Hematopoietic multipotent progenitor cell treated with erythropoietin and hydrocortisone succinate and interleukin-3 and kit ligand, for 17 days (in vitro differentiated cells): ENCODE measurements at regions not wholly inside any gene's neighbourhood (a gene's known extent, or its start where the extent isn't known, plus 50 kb on each side); places are given as distances from the start of the nearest gene placed in this dataset.
"Not testable (repeated sequence)": the region's sequence is repeated elsewhere in the genome, so short reads cannot be mapped to it uniquely, and the experiment has no call there.

Source experiments
- DNase-seq: peaks from one replicate; pipeline ENCODE4 v3.0.0-alpha.2; 2015; ENCODE audit warnings: low spot score

DNA sequence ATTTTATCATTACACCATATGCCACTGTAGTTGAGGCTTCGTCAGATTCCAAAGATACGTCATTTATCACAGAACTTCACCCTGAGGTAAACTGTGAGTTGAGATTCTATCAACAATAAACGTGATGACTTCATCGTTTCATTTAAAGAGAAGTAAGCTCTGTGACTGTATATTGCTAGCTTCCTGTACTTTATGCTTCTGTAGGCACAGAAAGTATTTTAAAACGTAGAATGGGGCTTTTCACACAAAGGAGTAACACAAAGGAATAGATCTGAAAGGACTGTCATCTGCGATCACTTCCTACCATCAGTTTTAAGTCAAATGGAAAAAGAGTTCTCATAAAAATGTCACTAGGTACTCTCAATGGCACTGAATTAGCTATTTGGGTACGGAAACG is 234.4 kb upstream of the MCHR2 start:
- DNase-seq, result no peak

DNA sequence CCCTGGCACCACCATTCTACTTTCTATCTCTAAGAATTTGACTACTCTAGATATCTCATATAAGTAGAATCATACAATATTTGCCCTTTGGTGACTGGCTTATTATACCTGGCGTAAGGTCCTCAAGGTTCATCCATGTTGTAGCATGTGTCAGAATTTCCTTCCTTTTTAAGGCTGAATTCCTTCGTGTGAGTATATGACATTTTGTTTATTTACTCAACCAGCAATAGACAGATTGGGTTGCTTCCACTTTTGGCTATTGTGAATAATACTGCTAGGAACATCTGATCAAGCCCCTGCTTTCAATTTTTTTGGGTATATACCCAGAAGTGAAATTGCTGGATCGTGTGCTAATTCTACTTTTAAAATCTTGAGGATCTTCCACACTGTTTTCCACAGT is 232.8 kb upstream of the MCHR2 start:
- DNase-seq, result no peak

DNA sequence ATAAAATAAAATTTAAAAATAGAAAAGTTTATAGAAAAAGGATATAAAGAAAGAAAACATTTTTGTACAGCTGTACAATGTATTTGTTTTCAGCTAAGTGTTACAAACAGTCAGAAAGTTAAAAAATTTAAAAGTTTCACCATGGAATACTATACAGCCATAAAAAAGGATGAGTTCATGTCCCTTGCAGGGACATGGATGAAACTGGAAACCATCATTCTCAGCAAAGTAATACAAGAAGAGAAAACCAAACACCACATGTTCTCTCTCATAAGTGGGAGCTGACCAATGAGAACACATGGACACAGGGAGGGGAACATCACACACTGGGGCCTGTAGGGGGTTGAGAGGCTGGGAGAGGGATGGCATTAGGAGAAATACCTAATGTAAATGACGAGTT is 229.9 kb upstream of the MCHR2 start:
- DNase-seq, result not testable (repeated sequence)

DNA sequence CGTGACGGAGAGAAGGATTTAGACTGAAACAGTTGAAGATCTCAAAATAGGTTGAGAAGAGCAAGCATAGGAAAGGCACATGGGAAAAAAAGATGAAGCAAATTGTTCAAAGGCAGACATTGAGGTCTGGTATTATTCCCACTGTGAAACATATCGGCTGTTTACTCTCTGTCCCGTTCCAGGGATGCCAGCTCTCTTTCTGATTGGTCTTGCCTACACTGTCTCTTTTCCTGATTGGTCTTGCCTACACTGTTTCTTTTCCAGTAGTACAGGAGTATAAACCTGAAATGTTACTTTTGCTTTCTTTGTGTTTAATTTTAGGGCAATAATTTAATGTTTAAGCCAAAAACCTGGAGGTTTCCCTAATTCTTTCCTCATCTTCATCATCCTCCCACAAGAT is 226.5 kb upstream of the MCHR2 start:
- DNase-seq, result no peak

DNA sequence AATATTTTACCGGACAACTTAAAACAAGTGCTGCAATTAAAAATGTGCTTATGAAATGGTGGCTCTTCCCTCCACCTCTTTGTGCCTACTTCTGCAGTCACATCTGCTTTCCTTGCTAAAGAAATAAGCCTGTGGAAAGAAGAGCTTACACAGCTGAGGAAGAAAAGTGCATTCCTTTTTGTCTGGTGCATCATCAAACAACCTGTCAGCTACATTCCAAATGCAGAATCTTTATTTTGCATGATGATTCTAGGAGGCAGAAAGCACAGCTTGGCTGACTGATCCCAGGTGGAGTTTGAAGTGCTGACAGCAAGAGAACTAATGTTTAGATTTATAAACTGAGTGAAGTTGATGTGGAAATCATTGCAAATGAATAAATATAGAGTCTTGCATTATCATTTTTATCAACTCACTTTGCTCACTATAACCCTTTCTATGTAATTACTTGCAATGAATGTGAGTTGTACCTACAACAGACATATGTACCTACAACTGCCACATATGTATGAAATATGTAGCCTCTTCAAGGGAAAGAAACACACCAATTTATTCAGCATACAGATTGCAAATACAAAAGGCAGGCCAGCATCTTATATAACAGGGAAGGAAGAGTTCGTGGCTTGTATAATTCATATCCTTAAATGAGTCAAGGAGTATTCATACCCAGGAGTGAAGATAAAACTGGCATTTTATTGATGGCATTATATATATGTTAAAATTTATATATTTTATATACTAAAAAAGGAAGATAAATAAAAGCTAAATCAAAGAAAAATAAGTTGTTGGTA is 223.4 kb upstream of the MCHR2 start:
- no peak for DNase-seq

DNA sequence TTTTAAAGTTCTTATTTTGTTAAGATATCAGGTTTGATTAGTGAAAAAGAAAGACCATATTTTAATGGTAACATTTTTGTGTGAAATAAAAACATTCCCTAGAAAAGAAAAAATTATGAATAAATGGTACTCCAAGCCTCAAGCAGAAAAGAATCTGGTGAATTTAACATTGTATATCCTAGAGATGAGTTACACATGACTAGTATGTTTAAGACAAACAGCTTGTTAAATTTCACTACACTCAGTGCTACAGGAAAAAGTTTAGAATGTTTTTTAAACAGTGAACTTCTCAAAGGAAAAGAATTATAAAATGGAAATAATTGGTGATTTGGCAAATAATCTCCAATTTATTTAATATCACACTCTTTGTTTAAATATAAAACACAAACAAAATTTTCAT is 222.7 kb upstream of the MCHR2 start:
- no peak for DNase-seq

DNA sequence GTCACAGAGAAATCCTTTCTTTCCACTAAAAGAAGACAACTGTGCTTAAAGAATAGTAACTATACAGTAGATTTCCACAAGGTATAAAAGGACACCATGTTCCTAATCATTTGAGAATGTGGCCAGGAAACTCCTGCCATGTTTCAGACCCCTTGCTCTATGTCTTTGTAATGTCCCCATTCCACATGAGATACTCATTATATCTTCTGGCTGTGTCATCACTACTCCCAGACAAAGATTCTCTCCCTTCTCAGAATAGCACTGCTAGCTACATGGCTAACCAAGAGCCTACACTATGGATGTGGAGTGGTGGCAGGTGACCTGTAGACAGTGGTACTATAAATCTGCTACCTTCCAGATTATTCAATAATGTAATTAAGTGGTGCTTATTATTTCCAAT is 218.1 kb upstream of the MCHR2 start:
- no peak for DNase-seq

DNA sequence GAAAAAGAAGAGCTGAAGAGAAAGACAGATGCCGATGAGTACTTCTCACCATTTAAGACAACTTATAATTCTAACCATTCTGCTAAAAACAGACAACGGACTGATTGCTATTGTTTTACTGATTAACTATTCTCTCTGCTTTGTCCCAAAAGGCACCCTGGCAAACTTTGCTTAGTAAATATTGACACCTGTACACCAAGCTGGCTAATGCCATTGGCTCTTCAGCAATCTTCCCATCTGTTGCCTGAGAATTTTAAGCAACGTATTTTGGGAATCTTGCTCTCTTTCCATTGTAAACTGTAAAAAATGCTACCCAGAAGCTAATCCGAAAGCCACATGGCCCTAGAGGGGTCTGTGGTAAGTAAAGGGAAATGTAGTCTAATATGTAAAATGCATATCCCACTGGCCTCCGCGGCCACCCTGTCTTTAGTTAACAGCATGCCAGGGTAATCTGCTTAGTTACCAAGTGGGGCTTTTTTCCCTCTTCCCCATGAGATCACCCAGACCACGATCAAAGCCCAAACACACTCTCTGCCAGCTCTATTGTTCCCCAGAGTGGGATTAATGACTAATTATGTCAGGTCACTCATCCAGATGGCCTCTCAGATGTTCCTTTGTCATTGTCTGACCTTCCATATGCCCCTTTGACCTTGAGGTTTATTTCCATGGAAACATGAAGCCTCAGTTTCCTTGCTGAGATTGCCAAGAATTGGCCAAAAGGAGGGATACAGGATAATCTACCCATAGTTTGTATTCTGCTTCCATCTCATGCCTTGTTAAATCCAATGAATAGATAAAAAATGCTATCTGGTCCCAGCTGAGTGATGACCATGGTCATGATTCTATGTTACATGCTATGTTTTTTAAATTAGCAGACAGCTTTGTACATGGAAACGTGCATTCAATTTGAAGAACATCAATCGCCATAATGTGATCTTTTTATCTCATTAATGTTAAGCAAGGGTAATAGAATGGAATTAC is 216.4 kb upstream of the MCHR2 start:
- no peak for DNase-seq

DNA sequence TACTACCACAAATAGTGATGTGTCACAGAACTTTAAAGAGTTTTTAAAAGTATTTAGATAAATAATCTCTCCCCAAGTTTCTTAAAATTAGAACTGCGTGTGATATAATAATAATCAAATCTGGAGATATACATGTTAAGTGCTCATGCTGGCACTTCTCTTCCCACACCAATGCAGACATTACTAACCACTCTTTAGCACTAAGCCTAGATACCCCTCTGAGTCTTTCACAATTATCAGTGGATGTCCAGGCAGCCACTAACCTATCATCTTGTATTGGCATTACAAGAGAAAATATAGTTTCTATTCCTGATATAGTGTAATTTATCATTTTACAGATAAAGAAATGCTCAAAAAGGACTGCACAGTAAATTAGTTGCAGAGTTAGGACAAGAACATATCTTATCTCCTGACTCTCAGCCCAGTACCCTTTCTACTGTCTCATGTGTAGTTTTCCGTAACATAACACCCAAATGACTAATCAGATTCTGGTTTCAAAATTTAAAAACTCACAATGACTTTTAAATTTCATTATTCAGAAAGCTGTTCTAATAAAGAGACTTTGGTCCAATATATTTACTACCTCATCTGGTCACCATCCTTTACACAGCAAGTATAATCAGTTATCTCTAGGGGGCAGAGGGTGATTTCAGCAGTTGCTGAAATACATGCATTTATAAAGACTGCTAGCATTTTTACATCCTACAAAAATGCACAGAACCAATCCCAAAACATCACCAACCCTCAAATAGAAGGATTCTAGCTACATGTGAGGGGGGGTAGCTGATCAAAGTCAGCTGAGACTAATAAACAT is 215.5 kb upstream of the MCHR2 start:
- DNase-seq, result no peak

DNA sequence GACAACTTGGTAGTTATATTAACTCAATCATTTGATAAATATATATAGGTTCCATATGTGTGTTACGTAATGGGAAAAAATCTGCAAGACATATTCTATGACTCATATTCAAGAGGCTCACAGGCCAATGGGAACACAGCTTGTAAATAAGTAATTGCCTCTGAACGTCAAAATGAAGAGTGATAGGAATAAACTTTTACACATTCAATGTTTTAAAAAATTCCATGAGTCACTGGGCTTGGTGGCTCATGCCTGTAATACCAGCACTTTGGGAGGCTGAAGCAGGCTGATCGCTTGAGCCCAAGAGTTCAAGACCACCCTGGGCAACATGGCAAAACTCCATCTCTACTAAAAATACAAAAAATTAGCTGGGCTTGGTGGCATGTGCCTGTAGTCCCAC is 209.4 kb upstream of the MCHR2 start:
- no peak for DNase-seq

DNA sequence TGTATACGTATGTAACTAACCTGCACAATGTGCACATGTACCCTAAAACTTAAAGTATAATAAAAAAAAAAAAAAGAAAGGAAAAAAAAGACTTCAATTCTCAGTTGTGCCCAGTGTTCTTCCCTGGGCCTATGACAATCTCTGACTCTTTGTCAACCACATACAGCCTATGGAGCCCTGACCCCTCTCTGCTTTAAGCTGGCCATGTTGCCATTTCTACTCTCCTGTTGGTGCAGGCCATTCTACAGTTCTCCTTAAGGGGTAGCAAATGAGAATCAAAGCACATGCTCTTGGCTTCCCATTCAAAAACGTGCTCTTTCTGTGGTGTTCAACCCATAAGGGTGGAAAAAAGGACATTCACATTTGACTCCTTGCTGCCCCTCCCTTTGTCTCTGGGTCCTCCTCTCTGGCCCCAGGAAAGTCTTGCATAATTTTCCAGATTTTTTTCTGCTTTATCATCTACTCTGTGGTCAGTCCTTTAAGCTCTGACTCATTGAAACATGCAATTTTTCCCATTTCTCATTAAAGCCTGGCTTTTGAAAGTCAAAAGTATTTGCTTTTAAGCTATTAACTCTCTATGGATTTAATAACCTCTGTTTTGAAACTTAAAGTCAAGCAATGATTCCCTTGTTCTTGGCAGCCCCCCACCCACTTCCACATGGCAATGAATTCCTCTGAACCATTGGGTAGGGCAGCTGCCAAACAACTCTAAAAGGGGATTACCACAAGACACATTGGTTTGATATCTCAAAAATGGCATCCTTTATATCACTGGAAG is 208.6 kb upstream of the MCHR2 start:
- DNase-seq, result no peak

DNA sequence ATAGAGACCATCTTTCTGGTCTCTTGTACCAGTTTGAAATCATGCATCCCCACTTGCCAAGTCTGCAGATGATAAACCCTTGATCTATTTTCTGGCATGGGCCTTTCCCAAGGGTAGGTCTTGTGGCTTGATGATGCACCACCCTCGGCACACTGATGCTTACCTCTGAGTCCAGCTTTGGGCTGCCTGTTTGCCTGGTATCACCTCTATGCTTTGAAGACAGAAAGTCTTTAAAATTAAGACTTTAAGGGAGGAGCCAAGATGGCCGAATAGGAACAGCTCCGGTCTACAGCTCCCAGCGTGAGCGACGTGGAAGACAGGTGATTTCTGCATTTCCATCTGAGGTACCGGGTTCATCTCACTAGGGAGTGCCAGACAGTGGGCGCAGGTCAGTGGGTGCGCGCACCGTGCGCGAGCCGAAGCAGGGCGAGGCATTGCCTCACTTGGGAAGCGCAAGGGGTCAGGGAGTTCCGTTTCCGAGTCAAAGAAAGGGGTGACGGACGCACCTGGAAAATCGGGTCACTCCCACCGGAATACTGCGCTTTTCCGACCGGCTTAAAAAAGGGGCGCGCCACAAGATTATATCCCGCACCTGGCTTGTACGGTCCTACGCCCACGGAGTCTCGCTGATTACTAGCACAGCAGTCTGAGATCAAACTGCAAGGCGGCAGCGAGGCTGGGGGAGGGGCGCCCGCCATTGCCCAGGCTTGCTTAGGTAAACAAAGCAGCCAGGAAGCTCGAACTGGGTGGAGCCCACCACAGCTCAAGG is 202.4 kb upstream of the MCHR2 start:
- not testable (repeated sequence) for DNase-seq

DNA sequence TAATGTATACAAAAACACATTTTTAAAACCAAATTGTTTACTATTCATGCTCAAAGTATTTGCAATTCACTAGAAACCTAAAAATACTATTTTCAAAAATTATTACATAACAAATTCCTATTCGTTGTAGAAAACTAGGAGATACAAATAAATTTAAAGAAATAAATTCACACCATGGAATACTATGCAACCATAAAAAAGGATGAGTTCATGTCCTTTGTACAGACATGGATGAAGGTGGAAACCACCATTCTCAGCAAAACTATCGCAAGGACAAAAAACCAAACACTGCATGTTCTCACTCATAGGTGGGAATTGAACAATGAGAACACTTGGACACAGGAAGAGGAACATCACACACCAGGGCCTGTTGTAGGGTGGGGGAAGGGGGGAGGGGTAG is 201.2 kb upstream of the MCHR2 start:
- not testable (repeated sequence) for DNase-seq

DNA sequence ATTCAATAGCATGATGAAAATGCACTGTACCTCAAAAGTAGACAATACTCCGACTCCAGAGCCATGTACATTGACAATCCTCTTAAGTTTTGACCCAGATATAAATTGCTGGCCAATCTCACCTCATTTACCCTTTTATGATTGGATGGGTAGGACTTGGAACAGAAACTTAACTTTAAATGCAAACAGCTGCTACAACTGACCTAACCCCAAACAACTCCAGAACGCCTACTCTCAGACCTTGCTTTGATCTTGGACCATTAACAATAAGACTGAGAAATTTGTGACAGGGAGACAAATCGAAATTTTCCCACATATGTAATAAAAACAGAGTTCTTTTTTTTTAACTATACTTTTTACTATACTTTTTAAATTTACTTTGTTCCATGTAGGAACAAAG is 200.5 kb upstream of the MCHR2 start:
- no peak for DNase-seq

DNA sequence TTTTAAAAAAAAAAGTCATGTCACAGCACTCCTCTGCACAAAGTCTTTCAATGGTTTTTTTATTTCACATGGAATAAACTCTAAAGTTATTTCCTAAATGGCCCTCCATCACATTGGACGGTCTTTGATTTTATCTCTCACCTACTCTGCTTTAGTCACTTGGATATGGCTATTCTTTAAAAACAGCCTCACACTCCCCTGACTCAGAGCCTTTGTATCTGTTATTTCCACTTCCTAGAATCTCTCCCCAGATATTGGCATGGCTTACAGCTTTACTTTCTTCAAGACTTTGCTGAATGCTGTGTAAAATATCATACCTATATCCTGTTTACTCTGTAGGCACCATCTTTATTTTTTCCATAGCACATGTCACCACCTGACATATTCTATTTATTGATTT is 194.7 kb upstream of the MCHR2 start:
- no peak for DNase-seq

DNA sequence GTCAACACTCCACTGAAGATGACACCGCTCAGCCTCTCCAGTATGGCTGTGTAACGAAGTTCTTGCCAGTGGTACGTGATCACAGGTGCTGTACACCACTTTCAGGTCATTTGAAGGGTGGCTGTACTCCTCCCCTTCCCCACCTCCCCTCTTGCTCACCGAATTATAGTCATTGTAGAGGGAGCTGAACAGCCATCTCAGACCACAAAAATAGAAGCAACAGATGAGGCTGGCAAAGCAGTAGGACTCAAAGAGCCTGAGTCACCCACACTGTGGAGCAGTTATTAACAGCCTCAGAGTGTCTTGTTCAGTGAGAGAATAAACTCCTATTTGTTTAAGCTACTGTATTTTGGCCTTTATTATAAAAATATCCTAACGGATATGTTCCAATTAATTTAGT is 192.5 kb upstream of the MCHR2 start:
- DNase-seq, result no peak

DNA sequence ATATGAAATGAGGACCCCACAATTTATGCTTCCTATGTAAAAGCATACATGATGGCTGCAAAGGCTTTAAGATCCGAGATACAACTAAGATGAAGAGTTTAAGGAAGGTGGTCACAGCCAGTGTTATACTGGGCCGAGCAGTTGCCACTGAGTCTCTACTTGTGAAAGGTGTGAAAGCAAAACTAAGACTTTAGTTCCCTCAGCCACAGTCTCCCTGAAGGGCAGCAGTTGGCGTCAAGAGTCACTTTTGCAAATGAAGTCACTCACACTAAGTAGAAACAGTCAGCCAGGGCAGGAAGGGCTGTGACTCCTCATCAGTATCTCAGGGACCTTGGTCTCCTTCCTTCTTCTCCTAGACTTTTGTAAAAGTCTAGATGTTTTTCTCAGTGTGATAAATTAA is 191.6 kb upstream of the MCHR2 start:
- DNase-seq, result no peak

DNA sequence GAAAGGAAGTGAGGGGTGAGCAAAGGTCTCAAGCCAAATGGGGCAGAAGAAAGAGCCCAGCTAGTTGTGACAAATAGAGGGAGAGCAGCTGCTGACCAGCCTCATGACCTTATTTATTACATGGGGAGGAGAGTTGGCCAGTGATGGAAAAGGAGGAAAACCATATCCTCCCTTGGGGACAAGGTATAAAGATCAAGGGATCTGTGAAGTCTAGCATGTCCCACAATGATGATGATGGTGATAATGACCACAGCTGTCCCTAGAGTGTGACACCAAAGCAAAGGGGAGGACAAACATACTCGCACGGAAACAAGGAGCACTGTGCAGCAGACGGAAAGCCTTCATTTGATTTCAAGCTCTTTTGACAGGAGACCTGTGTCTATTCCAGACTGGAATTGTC is 190.4 kb upstream of the MCHR2 start:
- DNase-seq, result no peak

DNA sequence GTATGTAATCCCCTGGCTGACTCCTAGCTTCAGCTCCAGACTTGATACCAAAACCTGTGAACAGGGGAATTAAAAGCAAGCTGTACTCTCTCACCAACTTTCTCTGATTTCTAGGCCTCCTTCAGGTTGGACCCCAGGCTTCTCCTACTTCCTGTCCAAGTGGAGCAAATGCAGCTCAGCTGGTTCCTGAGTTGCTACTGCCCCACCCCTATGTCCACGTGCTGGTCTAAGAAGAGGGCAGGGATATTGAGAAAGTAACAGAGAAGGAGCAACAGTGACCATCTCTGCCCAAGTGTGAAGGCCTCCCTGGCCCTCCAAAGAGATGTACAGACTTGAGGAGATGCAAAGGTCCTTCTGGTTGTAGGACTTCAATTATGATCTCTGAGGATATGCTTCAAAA is 188.3 kb upstream of the MCHR2 start:
- DNase-seq, result no peak

DNA sequence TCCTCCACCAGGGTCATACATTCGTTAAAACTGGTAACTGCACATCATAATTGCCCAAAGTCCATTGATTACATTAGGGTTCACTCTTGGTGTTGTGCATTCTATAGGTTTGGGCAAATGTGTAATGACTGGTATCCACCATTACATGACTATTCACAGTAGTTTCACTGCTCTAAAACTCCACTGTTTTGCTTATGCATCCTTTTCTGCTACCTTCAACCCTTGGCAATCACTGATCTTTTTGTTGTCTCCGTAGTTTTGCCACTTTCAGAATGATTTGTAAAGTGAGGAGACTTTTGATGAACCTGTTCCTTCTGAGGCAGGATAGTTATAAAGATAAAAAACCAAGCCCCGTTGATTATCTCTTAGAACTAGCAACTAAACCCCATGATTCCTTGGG is 187.3 kb upstream of the MCHR2 start:
- DNase-seq, result no peak

DNA sequence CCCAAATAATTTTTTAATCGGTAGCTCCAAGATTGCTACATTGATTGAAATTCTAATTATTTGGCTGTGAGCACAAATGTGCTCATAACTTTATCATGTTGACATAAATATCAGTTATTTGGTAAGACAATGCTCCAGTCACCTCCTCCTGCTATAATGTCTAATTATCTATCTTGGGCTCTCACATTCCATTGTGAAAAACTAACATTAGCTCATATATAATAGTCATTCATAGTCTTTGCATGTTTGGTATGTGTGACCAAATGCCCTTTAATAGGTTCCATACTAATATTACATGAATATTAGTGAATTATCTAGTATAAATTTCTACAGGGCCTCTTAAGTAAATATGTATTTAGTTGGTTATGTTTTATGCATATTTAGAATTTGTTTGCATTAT is 185.6 kb upstream of the MCHR2 start:
- DNase-seq, result no peak
